BLaER1 (cell line): ENCODE measurements at regions not wholly inside any gene's neighbourhood (a gene's known extent, or its start where the extent isn't known, plus 50 kb on each side); places are given as distances from the start of the nearest gene placed in this dataset.

Experiments
- H3K27ac ChIP-seq: shearing (Covaris generic); formaldehyde crosslinking; 2 replicates; pipeline ENCODE4 v1.8.1; 2022
- H3K27me3 ChIP-seq: shearing (Covaris generic); formaldehyde crosslinking; 2 replicates; pipeline ENCODE4 v1.8.1; 2022
- H3K36me3 ChIP-seq: shearing (Covaris generic); formaldehyde crosslinking; 2 replicates; pipeline ENCODE4 v1.8.1; 2022
- H3K4me1 ChIP-seq: shearing (Covaris generic); formaldehyde crosslinking; 2 replicates; pipeline ENCODE4 v1.8.1; 2022
- H3K4me2 ChIP-seq: shearing (Covaris generic); formaldehyde crosslinking; 2 replicates; pipeline ENCODE4 v1.8.1; 2022
- H3K4me3 ChIP-seq: shearing (Covaris generic); formaldehyde crosslinking; 2 replicates; pipeline ENCODE4 v1.8.1; 2022
- H3K9ac ChIP-seq: shearing (Covaris generic); formaldehyde crosslinking; 2 replicates; pipeline ENCODE4 v1.8.1; 2022
- H3K9me3 ChIP-seq: shearing (Covaris generic); formaldehyde crosslinking; 2 replicates; pipeline ENCODE4 v1.8.1; 2022
- H4K20me1 ChIP-seq: shearing (Covaris generic); formaldehyde crosslinking; 2 replicates; pipeline ENCODE4 v1.8.1; 2022
- Cebpa-rat ChIP-seq: shearing (Covaris generic); IDR thresholded peaks from 2 replicates; pipeline ENCODE4 v1.8.1; 2022

DNA sequence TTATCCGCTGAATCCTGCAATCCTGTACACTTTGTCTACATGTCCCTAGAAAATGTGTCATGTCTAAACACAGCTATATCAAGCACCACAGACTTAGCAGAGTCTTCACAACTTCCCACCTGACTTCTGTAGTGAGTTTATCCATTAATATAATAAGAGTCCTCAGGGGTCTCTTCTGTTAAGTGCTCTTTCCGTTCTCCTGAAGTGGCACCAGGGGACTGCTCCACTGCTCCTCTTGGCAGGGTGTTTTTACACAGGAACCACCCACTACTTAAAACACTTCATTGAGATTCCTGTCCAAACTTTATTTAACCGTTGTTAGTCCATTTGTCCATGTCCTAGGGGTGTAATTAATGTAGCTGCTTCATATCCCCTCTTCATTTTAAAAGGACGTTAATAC is 1000.4 kb downstream of the STPG2 start:
- Histone ChIP-seq H3K4me1 (no peaks in the 10 kb centered on the region), H3K27ac (no peak overlapping the region), H3K4me3 (no peak overlapping the region), H4K20me1 (no peaks in the 10 kb centered on the region), H3K4me2 (no peak overlapping the region), H3K36me3 (no peaks in the 10 kb centered on the region), H3K9me3 (no peaks in the 10 kb centered on the region; the same call in 1 of the 2 replicates), H3K9ac (no peak overlapping the region), H3K27me3 (no peaks in the 10 kb centered on the region)
- TF ChIP-seq Cebpa-rat = no peak

DNA sequence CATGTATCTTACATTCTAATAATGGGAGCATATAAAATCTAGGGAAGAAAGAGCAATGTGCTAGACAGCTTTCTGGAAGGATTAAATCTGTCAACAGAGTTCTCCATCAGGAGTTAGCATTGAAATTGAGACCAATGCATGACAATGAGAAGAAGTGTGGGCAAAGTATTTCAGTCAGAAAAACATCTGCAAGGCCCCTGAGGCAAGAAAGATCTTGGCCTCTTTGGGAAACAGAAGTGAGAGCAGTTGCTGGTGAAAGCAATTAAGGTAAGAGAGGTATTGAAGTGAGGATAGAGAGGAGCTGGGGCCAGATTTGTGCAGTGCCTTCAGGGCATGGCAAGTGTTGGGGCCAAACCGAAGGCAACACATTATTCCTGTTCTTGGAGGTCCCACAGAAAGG is 999.1 kb downstream of the STPG2 start:
- no peaks in the 10 kb centered on the region for H4K20me1 ChIP-seq
- no peaks in the 10 kb centered on the region for H3K27me3 ChIP-seq
- H3K9me3 ChIP-seq = no peaks in the 10 kb centered on the region; the same call in 1 of the 2 replicates
- no peaks in the 10 kb centered on the region for H3K36me3 ChIP-seq
- H3K4me2 ChIP-seq = no peak overlapping the region
- H3K4me3 ChIP-seq = no peak overlapping the region
- H3K27ac ChIP-seq = no peak overlapping the region
- no peak overlapping the region for H3K9ac ChIP-seq
- H3K4me1 ChIP-seq = no peaks in the 10 kb centered on the region
- TF ChIP-seq Cebpa-rat = no peak

DNA sequence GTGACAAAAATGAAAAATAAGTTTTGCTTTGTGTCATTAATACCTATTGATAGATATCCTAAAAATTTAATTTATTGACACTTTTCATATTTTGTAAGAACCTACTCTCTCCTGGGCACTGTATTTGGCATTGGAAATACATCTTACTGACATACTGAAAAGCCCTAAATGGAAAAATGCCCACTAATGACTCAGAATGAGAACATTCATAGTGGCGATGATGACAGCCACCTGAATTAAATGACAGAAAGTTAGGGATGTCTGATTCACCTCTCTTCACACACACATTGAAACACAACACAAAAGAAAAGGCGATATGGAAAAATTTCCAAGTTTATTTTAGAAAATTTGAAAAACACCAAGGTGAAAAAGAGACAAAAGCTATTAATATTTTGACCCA is 992.3 kb downstream of the STPG2 start:
- H3K4me1 ChIP-seq = no peaks in the 10 kb centered on the region
- no peak for TF ChIP-seq Cebpa-rat

DNA sequence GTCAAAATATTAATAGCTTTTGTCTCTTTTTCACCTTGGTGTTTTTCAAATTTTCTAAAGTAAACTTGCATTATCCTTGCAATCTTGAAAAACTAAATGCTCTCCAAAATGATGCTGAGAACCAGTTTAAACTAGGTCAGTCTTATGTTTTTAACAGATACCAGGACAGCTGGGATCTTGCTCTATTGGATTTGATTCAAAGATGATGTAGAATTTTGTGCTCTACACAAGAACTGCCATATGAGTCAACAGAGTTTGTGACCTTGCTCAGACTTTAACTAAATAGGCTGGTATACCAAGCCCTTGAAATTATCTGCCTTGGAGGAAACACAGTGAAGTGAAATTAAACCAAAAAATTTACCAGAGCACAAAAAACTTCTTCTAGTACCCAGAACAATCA is 991.1 kb downstream of the STPG2 start:
- H3K9ac ChIP-seq = no peak overlapping the region
- no peaks in the 10 kb centered on the region for H4K20me1 ChIP-seq
- H3K27ac ChIP-seq = no peak overlapping the region
- no peak for TF ChIP-seq Cebpa-rat
- H3K36me3 ChIP-seq = no peaks in the 10 kb centered on the region
- H3K9me3 ChIP-seq = no peaks in the 10 kb centered on the region
- H3K4me2 ChIP-seq = no peak overlapping the region
- no peak overlapping the region for H3K4me3 ChIP-seq
- H3K27me3 ChIP-seq = no peaks in the 10 kb centered on the region
- H3K4me1 ChIP-seq = no peaks in the 10 kb centered on the region

More for the DNA sequence above, 992.3 kb downstream of the STPG2 start:
- H3K4me2 ChIP-seq = no peak overlapping the region
- no peaks in the 10 kb centered on the region for H3K27me3 ChIP-seq
- no peaks in the 10 kb centered on the region for H3K9me3 ChIP-seq
- no peak overlapping the region for H3K4me3 ChIP-seq
- no peak overlapping the region for H3K9ac ChIP-seq
- no peaks in the 10 kb centered on the region for H3K36me3 ChIP-seq
- H4K20me1 ChIP-seq = no peaks in the 10 kb centered on the region
- no peak overlapping the region for H3K27ac ChIP-seq

DNA sequence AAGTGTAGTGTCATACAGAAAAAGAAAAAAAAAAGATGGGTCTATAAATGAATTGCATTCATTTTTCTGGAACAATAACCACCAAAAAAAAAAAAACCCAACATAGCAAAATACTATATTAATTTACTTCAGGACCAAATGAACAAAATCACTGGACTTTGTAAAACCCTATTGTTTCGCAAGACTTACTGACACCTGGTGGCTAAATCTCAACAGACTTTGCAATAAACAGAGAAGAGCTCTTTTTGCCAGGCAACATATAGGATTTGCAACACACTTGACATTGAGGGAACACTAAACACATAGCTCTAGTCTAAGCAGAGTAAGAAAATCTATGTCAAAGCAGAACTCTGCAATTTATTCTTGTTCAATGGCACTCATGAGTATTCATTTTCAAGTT is 990.2 kb downstream of the STPG2 start:
- Histone ChIP-seq H4K20me1 (no peaks in the 10 kb centered on the region), H3K27ac (no peak overlapping the region), H3K9me3 (no peaks in the 10 kb centered on the region), H3K9ac (no peak overlapping the region), H3K4me1 (no peaks in the 10 kb centered on the region), H3K27me3 (no peaks in the 10 kb centered on the region), H3K4me3 (no peak overlapping the region), H3K4me2 (no peak overlapping the region), H3K36me3 (no peaks in the 10 kb centered on the region)
- peak; percentile 36; the same call in 1 of the 2 replicates for TF ChIP-seq Cebpa-rat

DNA sequence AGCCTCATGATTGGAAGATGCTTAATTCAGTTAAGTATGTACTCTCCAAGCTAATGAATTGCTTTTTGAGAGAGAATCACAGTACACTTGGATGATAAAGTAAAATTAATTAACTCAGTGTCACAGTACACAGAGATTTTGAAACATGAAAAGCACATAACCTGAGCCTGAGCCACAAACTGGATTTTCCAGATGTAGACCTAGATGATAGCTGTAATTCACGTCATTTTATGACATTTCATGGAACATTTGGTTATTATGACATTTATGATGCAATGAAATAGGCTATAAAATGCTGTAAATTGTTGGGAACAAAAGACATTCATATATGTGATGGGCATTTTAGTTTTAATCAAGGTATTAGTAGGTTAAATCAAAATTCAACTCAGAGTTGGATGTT is 983.7 kb downstream of the STPG2 start:
- no peaks in the 10 kb centered on the region for H3K4me1 ChIP-seq
- H3K4me3 ChIP-seq = no peak overlapping the region
- no peaks in the 10 kb centered on the region for H3K36me3 ChIP-seq
- H3K4me2 ChIP-seq = no peak overlapping the region
- H3K9ac ChIP-seq = no peak overlapping the region
- no peaks in the 10 kb centered on the region for H3K9me3 ChIP-seq
- TF ChIP-seq Cebpa-rat = no peak
- no peaks in the 10 kb centered on the region for H3K27me3 ChIP-seq
- H4K20me1 ChIP-seq = no peaks in the 10 kb centered on the region
- H3K27ac ChIP-seq = no peak overlapping the region

DNA sequence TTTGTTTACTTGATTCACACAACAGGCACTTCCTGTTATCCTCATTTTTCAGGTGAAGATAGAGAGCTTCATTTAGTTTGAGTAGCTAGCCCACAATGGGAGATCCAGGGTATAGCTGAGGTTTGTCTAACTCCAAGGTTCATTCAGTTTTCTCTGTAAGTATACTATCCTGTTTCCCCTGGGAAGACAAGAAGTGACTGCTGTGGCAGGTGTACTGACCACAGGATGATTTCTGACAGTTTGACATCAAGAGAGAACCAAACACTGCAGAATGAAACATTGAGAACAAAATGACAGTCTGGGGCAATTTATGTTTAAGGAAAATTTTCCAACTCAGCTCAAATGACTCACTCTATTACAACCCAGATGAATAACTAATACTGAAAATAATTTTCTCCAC is 958.0 kb downstream of the STPG2 start:
- Histone ChIP-seq H3K9me3 (no peaks in the 10 kb centered on the region), H3K27ac (no peak overlapping the region), H3K4me3 (no peak overlapping the region), H3K4me2 (no peak overlapping the region), H4K20me1 (no peaks in the 10 kb centered on the region), H3K4me1 (no peaks in the 10 kb centered on the region), H3K27me3 (no peaks in the 10 kb centered on the region), H3K9ac (no peak overlapping the region), H3K36me3 (no peaks in the 10 kb centered on the region)
- no peak for TF ChIP-seq Cebpa-rat

DNA sequence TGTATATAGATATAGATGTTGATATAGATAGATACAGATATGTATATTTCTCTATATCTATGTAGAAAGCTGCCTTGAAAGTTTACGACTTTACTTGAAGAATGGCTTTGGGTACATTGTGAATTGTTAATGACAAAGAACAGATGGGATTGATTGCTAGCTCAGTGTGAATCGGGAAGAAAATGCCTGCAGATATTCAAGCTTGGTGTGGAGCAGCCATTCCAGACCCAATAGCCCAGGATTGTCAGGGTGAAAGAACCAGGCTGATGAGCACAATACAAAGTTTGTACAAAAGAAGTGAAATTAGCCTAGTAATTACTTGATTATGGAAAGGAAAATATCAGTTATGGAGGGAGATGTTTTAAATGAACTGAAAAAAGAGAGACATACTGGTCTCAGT is 946.2 kb downstream of the STPG2 start:
- Histone ChIP-seq H3K4me1 (no peaks in the 10 kb centered on the region), H3K9me3 (no peaks in the 10 kb centered on the region), H3K36me3 (no peaks in the 10 kb centered on the region), H3K4me2 (no peak overlapping the region), H3K9ac (no peak overlapping the region), H4K20me1 (no peaks in the 10 kb centered on the region), H3K27ac (no peak overlapping the region), H3K4me3 (no peak overlapping the region), H3K27me3 (no peaks in the 10 kb centered on the region)
- TF ChIP-seq Cebpa-rat = no peak

DNA sequence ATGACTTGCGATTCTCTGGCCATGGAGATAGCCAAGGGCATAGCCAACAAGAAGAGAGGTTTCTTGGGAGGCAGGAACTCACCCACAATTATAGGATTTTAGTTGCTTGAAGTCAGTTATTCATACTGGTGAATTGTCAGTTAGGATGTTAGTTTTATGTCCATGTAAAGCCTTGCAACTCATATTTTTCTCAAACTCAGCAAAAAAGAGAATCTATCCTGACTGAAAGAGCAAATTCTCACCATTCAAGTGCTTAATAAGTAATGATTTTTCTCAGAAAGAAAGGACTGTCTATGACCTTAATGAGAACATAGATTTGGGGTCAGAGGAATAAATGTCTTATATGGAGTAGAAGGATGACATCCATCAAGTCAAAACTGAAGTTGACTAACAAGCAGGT is 934.5 kb downstream of the STPG2 start:
- H4K20me1 ChIP-seq = no peaks in the 10 kb centered on the region
- no peaks in the 10 kb centered on the region for H3K36me3 ChIP-seq
- H3K27ac ChIP-seq = no peak overlapping the region
- H3K4me1 ChIP-seq = no peaks in the 10 kb centered on the region
- H3K9me3 ChIP-seq = no peaks in the 10 kb centered on the region
- H3K27me3 ChIP-seq = no peaks in the 10 kb centered on the region
- no peak overlapping the region for H3K4me3 ChIP-seq
- TF ChIP-seq Cebpa-rat = no peak
- H3K9ac ChIP-seq = no peak overlapping the region
- no peak overlapping the region for H3K4me2 ChIP-seq

DNA sequence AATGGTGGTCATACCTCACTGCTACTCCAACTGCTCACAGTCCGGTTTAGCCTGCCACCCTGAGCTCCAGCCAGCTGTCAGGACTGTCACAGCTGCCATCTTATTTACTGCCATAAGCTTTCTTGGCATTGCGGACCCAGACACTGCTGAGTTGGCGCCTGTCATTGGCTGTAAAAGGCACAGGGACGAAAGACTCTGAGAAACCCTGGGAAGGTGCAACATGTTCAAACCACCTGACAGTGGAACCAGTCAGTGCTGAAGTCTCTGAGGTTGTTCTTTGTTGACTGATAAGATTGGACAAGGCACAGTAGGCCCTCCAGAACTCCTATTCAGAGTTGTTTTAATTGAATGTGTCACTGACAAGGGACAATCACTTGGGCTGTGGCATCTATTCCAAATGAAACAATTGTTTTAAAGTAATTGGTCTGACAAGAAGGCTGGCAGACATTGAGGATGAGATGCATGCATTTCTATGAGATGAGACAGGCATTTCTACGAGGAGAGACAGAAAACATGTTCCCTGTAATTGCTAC is 927.8 kb downstream of the STPG2 start:
- no peaks in the 10 kb centered on the region for H3K4me1 ChIP-seq
- H3K36me3 ChIP-seq = no peaks in the 10 kb centered on the region
- H3K9me3 ChIP-seq = no peaks in the 10 kb centered on the region
- no peak overlapping the region for H3K4me3 ChIP-seq
- no peaks in the 10 kb centered on the region for H3K27me3 ChIP-seq
- H4K20me1 ChIP-seq = no peaks in the 10 kb centered on the region
- H3K27ac ChIP-seq = no peak overlapping the region
- TF ChIP-seq Cebpa-rat = no peak
- no peak overlapping the region for H3K4me2 ChIP-seq
- H3K9ac ChIP-seq = no peak overlapping the region

DNA sequence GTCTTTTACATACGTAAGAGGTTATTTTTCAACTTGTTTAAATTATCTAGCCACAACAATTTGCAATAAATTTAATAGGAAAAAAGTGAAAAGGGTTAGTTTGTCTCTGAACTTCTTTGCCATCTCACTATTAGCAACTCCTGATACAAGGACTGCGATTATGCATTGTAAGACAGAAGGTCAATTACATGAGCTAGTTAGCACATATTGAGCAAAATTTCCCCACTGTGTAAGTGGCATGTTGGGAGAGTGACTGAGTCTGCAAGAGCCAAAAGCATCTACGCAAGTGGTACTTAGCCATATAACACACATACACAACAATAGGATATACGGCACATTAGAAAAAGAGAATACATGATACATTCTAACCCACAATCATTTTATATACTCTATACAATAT is 927.2 kb downstream of the STPG2 start:
- no peak overlapping the region for H3K9ac ChIP-seq
- H3K4me2 ChIP-seq = no peak overlapping the region
- no peaks in the 10 kb centered on the region for H3K36me3 ChIP-seq
- no peaks in the 10 kb centered on the region for H4K20me1 ChIP-seq
- no peaks in the 10 kb centered on the region for H3K9me3 ChIP-seq
- no peak overlapping the region for H3K27ac ChIP-seq
- H3K4me1 ChIP-seq = no peaks in the 10 kb centered on the region
- no peak for TF ChIP-seq Cebpa-rat
- no peak overlapping the region for H3K4me3 ChIP-seq
- H3K27me3 ChIP-seq = no peaks in the 10 kb centered on the region
